ENCODE measurements at regions not wholly inside any gene's neighbourhood (a gene's known extent, or its start where the extent isn't known, plus 50 kb on each side); places are given as distances from the start of the nearest gene placed in this dataset.

- DNase-seq (no peak), ATAC-seq (ENCODE audit: low read depth) (no peak)
- no peaks in the 10 kb centered on the region for H3K4me1 Mint-ChIP-seq
- 93% methylated on average over 14 of the region's 19 CpGs for WGBS (ENCODE audit: insufficient coverage)
- no peak overlapping the region for H3K4me3 Mint-ChIP-seq
- no peaks in the 10 kb centered on the region for H3K4me1 ChIP-seq (ENCODE audit: control insufficient read depth in 2 of 2, insufficient read depth in 2 of 2, low read length in 2 of 2)
- CTCF ChIA-PET: no interaction called here
- no peak overlapping the region for H3K4me3 ChIP-seq (ENCODE audit: control extremely low read depth in 1 of 5, extremely low read depth in 1 of 5, insufficient read depth in 1 of 5, low read depth in 2 of 5, low read length in 4 of 5)
- H3K9ac ChIP-seq (ENCODE audit: low read length): no peak overlapping the region
- peaks cover 0 to 16% (median 0%) of the 10 kb centered on the region in 4 experiments for H3K27me3 ChIP-seq (replicated peaks in 1 of 4; ENCODE audit: control extremely low read depth in 1 of 4, control insufficient read depth in 3 of 4, insufficient read depth in 4 of 4, low read length in 3 of 4)
- no peak overlapping the region for H3K27ac ChIP-seq (ENCODE audit: low read length in 2 of 2)
- TF ChIP-seq CTCF (IDR thresholded peaks at IDR 0.05): no peak
- TF ChIP-seq EZH2 (IDR thresholded peaks at IDR 0.05; ENCODE audit: borderline replicate concordance, insufficient read depth, low read depth, low read length, poor library complexity, severe bottlenecking): no peak
- no peaks in the 10 kb centered on the region for H4K20me1 ChIP-seq (ENCODE audit: control insufficient read depth, insufficient read depth, low read length, poor library complexity, severe bottlenecking)
- no peaks in the 10 kb centered on the region for H3K79me2 ChIP-seq (ENCODE audit: control insufficient read depth, insufficient read depth, low read length)
- H3K27me3 Mint-ChIP-seq: peaks cover 20% of the 10 kb centered on the region
- no peaks in the 10 kb centered on the region for H3K36me3 ChIP-seq (replicated peaks in 1 of 2; ENCODE audit: control extremely low read depth in 1 of 2, control insufficient read depth in 1 of 2, extremely low read depth in 1 of 2, insufficient read depth in 2 of 2, low read length in 1 of 2)
- H3K27ac Mint-ChIP-seq: no peak overlapping the region
- H3K9me3 Mint-ChIP-seq (ENCODE audit: insufficient read depth): no peaks in the 10 kb centered on the region
- H3K4me2 ChIP-seq (replicated peaks; ENCODE audit: low read depth, low read length, poor library complexity, severe bottlenecking): no peak overlapping the region
- intact Hi-C loops (cut with micrococcal nuclease): no loop called here
- POLR2A ChIA-PET: no interaction called here
- no peak overlapping the region for H2AFZ ChIP-seq (ENCODE audit: insufficient read depth, low read depth, low read length, poor library complexity, severe bottlenecking)
- peaks cover 0 to 20% (median 0%) of the 10 kb centered on the region in 3 donors for H3K9me3 ChIP-seq (ENCODE audit: control extremely low read depth in 1 of 3, control insufficient read depth in 2 of 3, insufficient read depth in 1 of 3, low read length in 2 of 3)
These were observed 161.2 kb downstream of the ZNF33B start for GRCh38 chr10:42477170-42477569.

- no peaks in the 10 kb centered on the region for H3K4me1 ChIP-seq (ENCODE audit: control insufficient read depth in 2 of 2, insufficient read depth in 2 of 2, low read length in 2 of 2)
- Mint-ChIP-seq H3K4me1 (no peaks in the 10 kb centered on the region), H3K27ac (no peak overlapping the region), H3K4me3 (no peak overlapping the region), H3K9me3 (ENCODE audit: insufficient read depth) (no peaks in the 10 kb centered on the region), H3K27me3 (peaks cover 20% of the 10 kb centered on the region)
- ATAC-seq (ENCODE audit: low read depth) (no peak), DNase-seq (no peak)
- H4K20me1 ChIP-seq (ENCODE audit: control insufficient read depth, insufficient read depth, low read length, poor library complexity, severe bottlenecking): no peaks in the 10 kb centered on the region
- CTCF ChIA-PET: no interaction called here
- H3K4me2 ChIP-seq (replicated peaks; ENCODE audit: low read depth, low read length, poor library complexity, severe bottlenecking): no peak overlapping the region
- H3K36me3 ChIP-seq (replicated peaks in 1 of 2; ENCODE audit: control extremely low read depth in 1 of 2, control insufficient read depth in 1 of 2, extremely low read depth in 1 of 2, insufficient read depth in 2 of 2, low read length in 1 of 2): no peaks in the 10 kb centered on the region
- H2AFZ ChIP-seq (ENCODE audit: insufficient read depth, low read depth, low read length, poor library complexity, severe bottlenecking): no peak overlapping the region
- TF ChIP-seq CTCF (IDR thresholded peaks at IDR 0.05) (no peak), EZH2 (IDR thresholded peaks at IDR 0.05; ENCODE audit: borderline replicate concordance, insufficient read depth, low read depth, low read length, poor library complexity, severe bottlenecking) (no peak)
- H3K4me3 ChIP-seq (ENCODE audit: control extremely low read depth in 1 of 5, extremely low read depth in 1 of 5, insufficient read depth in 1 of 5, low read depth in 2 of 5, low read length in 4 of 5): no peak overlapping the region
- no peaks in the 10 kb centered on the region for H3K79me2 ChIP-seq (ENCODE audit: control insufficient read depth, insufficient read depth, low read length)
- H3K27me3 ChIP-seq (replicated peaks in 1 of 4; ENCODE audit: control extremely low read depth in 1 of 4, control insufficient read depth in 3 of 4, insufficient read depth in 4 of 4, low read length in 3 of 4): peaks cover 0 to 16% (median 0%) of the 10 kb centered on the region in 4 experiments
- no peak overlapping the region for H3K9ac ChIP-seq (ENCODE audit: low read length)
- POLR2A ChIA-PET: no interaction called here
- H3K9me3 ChIP-seq (ENCODE audit: control extremely low read depth in 1 of 3, control insufficient read depth in 2 of 3, insufficient read depth in 1 of 3, low read length in 2 of 3): peaks cover 0 to 20% (median 0%) of the 10 kb centered on the region in 3 donors
- intact Hi-C loops (cut with micrococcal nuclease): no loop called here
- WGBS (ENCODE audit: insufficient coverage): 30% methylated on average over 20 of the region's 20 CpGs
- H3K27ac ChIP-seq (ENCODE audit: low read length in 2 of 2): no peak overlapping the region
These were observed 162.3 kb downstream of the ZNF33B start for GRCh38 chr10:42476101-42476500.

Measured in B cell (primary cell).